ENCODE measurements at regions not wholly inside any gene's neighbourhood (a gene's known extent, or its start where the extent isn't known, plus 50 kb on each side); places are given as distances from the start of the nearest gene placed in this dataset.

- no peaks in the 10 kb centered on the region for H3K4me1 Mint-ChIP-seq
- H3K9me3 Mint-ChIP-seq = no peaks in the 10 kb centered on the region
- POLR2A ChIA-PET = no interaction called here
- H3K27me3 Mint-ChIP-seq = no peaks in the 10 kb centered on the region
- no peak overlapping the region for H3K27ac Mint-ChIP-seq
- ATAC-seq (ENCODE audit: low read depth) = no peak
- no peak for DNase-seq
- no peak overlapping the region for H3K4me3 Mint-ChIP-seq
- H3K36me3 Mint-ChIP-seq = no peaks in the 10 kb centered on the region
Observed at GRCh38 chr21:28220680-28221079, 772.0 kb downstream of the LTN1 start.

GRCh38 chr21:28216976-28217523, 775.6 kb downstream of the LTN1 start:
- POLR2A ChIA-PET = no interaction called here
- no peaks in the 10 kb centered on the region for H3K9me3 Mint-ChIP-seq
- DNase-seq (no peak), ATAC-seq (ENCODE audit: low read depth) (no peak)
- H3K4me1 Mint-ChIP-seq = no peaks in the 10 kb centered on the region
- H3K27me3 Mint-ChIP-seq = no peaks in the 10 kb centered on the region
- no peak overlapping the region for H3K4me3 Mint-ChIP-seq
- no peaks in the 10 kb centered on the region for H3K36me3 Mint-ChIP-seq
- H3K27ac Mint-ChIP-seq = no peak overlapping the region

- DNase-seq = no peak
- H3K36me3 Mint-ChIP-seq = no peaks in the 10 kb centered on the region
Observed at GRCh38 chr21:28215214-28215954, 777.3 kb downstream of the LTN1 start.

GRCh38 chr21:28214786-28215185, 777.9 kb downstream of the LTN1 start:
- Mint-ChIP-seq H3K36me3 (no peaks in the 10 kb centered on the region), H3K27me3 (no peaks in the 10 kb centered on the region)
- POLR2A ChIA-PET = no interaction called here

More at GRCh38 chr21:28215214-28215954, 777.3 kb downstream of the LTN1 start:
- POLR2A ChIA-PET = no interaction called here
- ATAC-seq (ENCODE audit: low read depth) = no peak
- Mint-ChIP-seq H3K27ac (no peak overlapping the region), H3K27me3 (no peaks in the 10 kb centered on the region), H3K9me3 (no peaks in the 10 kb centered on the region), H3K4me1 (no peaks in the 10 kb centered on the region), H3K4me3 (no peak overlapping the region)

GRCh38 chr21:28213261-28213660, 779.4 kb downstream of the LTN1 start:
- Mint-ChIP-seq H3K36me3 (no peaks in the 10 kb centered on the region), H3K4me3 (no peak overlapping the region), H3K27me3 (no peaks in the 10 kb centered on the region), H3K9me3 (no peaks in the 10 kb centered on the region), H3K27ac (no peak overlapping the region), H3K4me1 (no peaks in the 10 kb centered on the region)
- DNase-seq (no peak), ATAC-seq (ENCODE audit: low read depth) (no peak)
- POLR2A ChIA-PET = no interaction called here

More at GRCh38 chr21:28214786-28215185, 777.9 kb downstream of the LTN1 start:
- no peak overlapping the region for H3K4me3 Mint-ChIP-seq
- no peaks in the 10 kb centered on the region for H3K4me1 Mint-ChIP-seq
- ATAC-seq (ENCODE audit: low read depth) (no peak), DNase-seq (no peak)
- H3K27ac Mint-ChIP-seq = no peak overlapping the region
- H3K9me3 Mint-ChIP-seq = no peaks in the 10 kb centered on the region

GRCh38 chr21:28212061-28212460, 780.6 kb downstream of the LTN1 start:
- H3K4me1 Mint-ChIP-seq = no peaks in the 10 kb centered on the region
- no peak overlapping the region for H3K27ac Mint-ChIP-seq
- no peaks in the 10 kb centered on the region for H3K36me3 Mint-ChIP-seq
- no peak for DNase-seq
- POLR2A ChIA-PET = no interaction called here
- no peak overlapping the region for H3K4me3 Mint-ChIP-seq
- no peaks in the 10 kb centered on the region for H3K27me3 Mint-ChIP-seq
- no peak for ATAC-seq (ENCODE audit: low read depth)
- H3K9me3 Mint-ChIP-seq = peaks cover 1% of the 10 kb centered on the region

- H3K9me3 Mint-ChIP-seq = peaks cover 3% of the 10 kb centered on the region
Observed at GRCh38 chr21:28207436-28208173, 785.1 kb downstream of the LTN1 start.

GRCh38 chr21:28200726-28201125, 792.0 kb downstream of the LTN1 start:
- DNase-seq = no peak
- Mint-ChIP-seq H3K27me3 (no peaks in the 10 kb centered on the region), H3K4me3 (no peak overlapping the region), H3K27ac (no peak overlapping the region), H3K36me3 (no peaks in the 10 kb centered on the region), H3K9me3 (peaks cover 2% of the 10 kb centered on the region), H3K4me1 (no peaks in the 10 kb centered on the region)
- no peak for ATAC-seq (ENCODE audit: low read depth)
- POLR2A ChIA-PET = no interaction called here

More at GRCh38 chr21:28207436-28208173, 785.1 kb downstream of the LTN1 start:
- DNase-seq (no peak), ATAC-seq (ENCODE audit: low read depth) (no peak)
- H3K4me1 Mint-ChIP-seq = no peaks in the 10 kb centered on the region
- H3K27ac Mint-ChIP-seq = no peak overlapping the region
- no peaks in the 10 kb centered on the region for H3K36me3 Mint-ChIP-seq
- POLR2A ChIA-PET = no interaction called here
- H3K27me3 Mint-ChIP-seq = no peaks in the 10 kb centered on the region
- H3K4me3 Mint-ChIP-seq = no peak overlapping the region

GRCh38 chr21:28196981-28197380, 795.7 kb downstream of the LTN1 start:
- no peaks in the 10 kb centered on the region for H3K36me3 Mint-ChIP-seq
- H3K27me3 Mint-ChIP-seq = no peaks in the 10 kb centered on the region
- ATAC-seq (ENCODE audit: low read depth) = no peak
- DNase-seq = no peak
- H3K9me3 Mint-ChIP-seq = peaks cover 7% of the 10 kb centered on the region
- no peak overlapping the region for H3K27ac Mint-ChIP-seq
- POLR2A ChIA-PET = no interaction called here
- no peaks in the 10 kb centered on the region for H3K4me1 Mint-ChIP-seq
- no peak overlapping the region for H3K4me3 Mint-ChIP-seq

- Mint-ChIP-seq H3K4me1 (no peaks in the 10 kb centered on the region), H3K36me3 (no peaks in the 10 kb centered on the region), H3K9me3 (peaks cover 7% of the 10 kb centered on the region), H3K27ac (no peak overlapping the region), H3K27me3 (no peaks in the 10 kb centered on the region), H3K4me3 (no peak overlapping the region)
- POLR2A ChIA-PET = no interaction called here
- no peak for DNase-seq
- no peak for ATAC-seq (ENCODE audit: low read depth)
Observed at GRCh38 chr21:28193189-28193588, 799.5 kb downstream of the LTN1 start.

GRCh38 chr21:28186604-28187003, 806.1 kb downstream of the LTN1 start:
- H3K4me3 Mint-ChIP-seq = no peak overlapping the region
- ATAC-seq (ENCODE audit: low read depth) (no peak), DNase-seq (no peak)
- H3K4me1 Mint-ChIP-seq = no peaks in the 10 kb centered on the region
- POLR2A ChIA-PET = no interaction called here
- H3K9me3 Mint-ChIP-seq = peaks cover 2% of the 10 kb centered on the region
- no peaks in the 10 kb centered on the region for H3K36me3 Mint-ChIP-seq
- H3K27me3 Mint-ChIP-seq = no peaks in the 10 kb centered on the region
- H3K27ac Mint-ChIP-seq = no peak overlapping the region

- ATAC-seq (ENCODE audit: low read depth) (no peak), DNase-seq (no peak)
- POLR2A ChIA-PET = no interaction called here
- Mint-ChIP-seq H3K36me3 (no peaks in the 10 kb centered on the region), H3K9me3 (peaks cover 3% of the 10 kb centered on the region), H3K27ac (no peak overlapping the region), H3K27me3 (no peaks in the 10 kb centered on the region), H3K4me3 (no peak overlapping the region), H3K4me1 (no peaks in the 10 kb centered on the region)
Observed at GRCh38 chr21:28181730-28182129, 810.9 kb downstream of the LTN1 start.

GRCh38 chr21:28179136-28179535, 813.5 kb downstream of the LTN1 start:
- Mint-ChIP-seq H3K36me3 (no peaks in the 10 kb centered on the region), H3K4me3 (no peak overlapping the region), H3K4me1 (no peaks in the 10 kb centered on the region), H3K27ac (no peak overlapping the region), H3K9me3 (peaks cover 3% of the 10 kb centered on the region), H3K27me3 (no peaks in the 10 kb centered on the region)
- POLR2A ChIA-PET = no interaction called here
- ATAC-seq (ENCODE audit: low read depth) = no peak
- no peak for DNase-seq

- POLR2A ChIA-PET = no interaction called here
- H3K27ac Mint-ChIP-seq = no peak overlapping the region
- ATAC-seq (ENCODE audit: low read depth) (no peak), DNase-seq (no peak)
- peaks cover 3% of the 10 kb centered on the region for H3K9me3 Mint-ChIP-seq
- no peaks in the 10 kb centered on the region for H3K27me3 Mint-ChIP-seq
- no peaks in the 10 kb centered on the region for H3K4me1 Mint-ChIP-seq
- no peaks in the 10 kb centered on the region for H3K36me3 Mint-ChIP-seq
- H3K4me3 Mint-ChIP-seq = no peak overlapping the region
Observed at GRCh38 chr21:28177124-28177523, 815.6 kb downstream of the LTN1 start.
